ENCODE measurements at regions not wholly inside any gene's neighbourhood (a gene's known extent, or its start where the extent isn't known, plus 50 kb on each side); places are given as distances from the start of the nearest gene placed in this dataset.

- DNase-seq, result no peak
These were observed 315.8 kb downstream of the SH3GL2 start for GRCh38 chr9:17894501-17895160.

DNA sequence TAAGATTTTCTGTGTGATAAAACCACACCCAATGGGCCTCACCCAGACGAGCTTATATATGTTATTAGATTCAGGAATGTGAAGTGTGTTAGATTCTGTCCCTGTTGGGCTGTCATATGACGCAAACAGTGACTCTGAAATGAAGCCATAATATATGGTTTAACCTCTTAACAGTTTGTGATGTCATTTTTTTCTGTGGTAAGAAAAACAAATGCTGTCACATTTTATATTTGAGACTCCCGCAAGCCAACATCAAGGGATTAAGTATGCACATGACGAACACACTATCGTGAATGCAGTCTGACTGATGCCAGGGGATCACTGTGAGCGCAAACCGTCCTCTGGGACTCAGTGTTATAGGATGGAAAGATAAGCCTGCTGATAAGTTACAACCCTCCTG, 321.7 kb downstream of the SH3GL2 start:
- no peak for DNase-seq

GRCh38 chr9:17905366-17905765, 326.5 kb downstream of the SH3GL2 start:
- DNase-seq, result no peak

GRCh38 chr9:17905781-17906175, 326.9 kb downstream of the SH3GL2 start:
- DNase-seq, result no peak

GRCh38 chr9:17906176-17906840, 327.4 kb downstream of the SH3GL2 start:
- no peak for DNase-seq

DNA sequence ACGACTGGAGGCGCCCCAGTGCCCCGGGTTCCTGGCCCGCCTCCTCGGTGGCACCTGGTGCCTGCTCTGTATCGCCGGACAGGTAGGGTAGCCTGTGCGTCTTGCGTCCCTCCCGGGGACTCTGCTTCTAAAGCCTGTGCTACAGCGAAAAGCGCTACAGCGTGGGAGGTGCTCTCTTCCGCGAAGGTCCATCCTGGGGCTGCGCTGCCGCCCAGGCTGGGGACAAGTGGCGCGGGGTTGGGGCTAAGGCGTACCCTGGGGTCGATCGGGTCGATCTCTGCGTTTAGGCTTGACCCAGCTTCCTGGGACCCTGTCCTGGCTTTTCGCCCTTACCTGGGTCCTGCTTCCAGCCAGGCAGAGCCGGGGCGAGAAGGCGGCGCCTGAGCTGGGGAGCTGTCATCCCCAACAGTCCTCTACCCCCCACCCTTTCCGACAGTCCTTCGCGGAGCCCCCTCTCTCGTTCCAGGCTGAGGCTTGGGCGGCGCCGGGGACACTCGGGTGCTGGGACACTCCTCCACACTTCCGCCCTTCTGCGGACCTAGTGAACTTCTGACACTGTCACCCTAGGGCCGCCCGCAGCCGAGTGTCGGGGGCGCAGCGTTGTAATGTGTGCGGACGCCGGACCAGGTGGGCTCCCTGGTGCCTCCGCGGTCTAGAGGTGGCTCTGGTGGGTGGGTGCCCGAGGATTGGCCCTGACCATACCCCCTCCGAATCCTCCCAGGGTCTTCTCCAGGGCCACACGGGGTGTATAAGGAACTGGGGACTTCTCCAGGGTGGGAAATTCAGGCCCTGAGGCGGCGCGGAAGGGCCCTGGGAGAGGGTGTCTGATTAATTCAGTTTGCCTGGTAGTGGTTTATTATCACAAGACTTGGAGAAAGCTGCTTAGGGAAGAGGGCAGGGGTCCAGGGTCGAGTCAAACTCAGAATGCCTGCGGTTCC, 328.2 kb downstream of the SH3GL2 start:
- no peak for DNase-seq

- no peak for DNase-seq
These were observed 329.1 kb downstream of the SH3GL2 start for GRCh38 chr9:17907779-17908508.

GRCh38 chr9:17926246-17926645, 347.4 kb downstream of the SH3GL2 start:
- DNase-seq, result no peak

GRCh38 chr9:17927616-17928015, 348.8 kb downstream of the SH3GL2 start:
- DNase-seq, result no peak

- DNase-seq, result no peak
These were observed 349.4 kb downstream of the SH3GL2 start for GRCh38 chr9:17928228-17928627.

DNA sequence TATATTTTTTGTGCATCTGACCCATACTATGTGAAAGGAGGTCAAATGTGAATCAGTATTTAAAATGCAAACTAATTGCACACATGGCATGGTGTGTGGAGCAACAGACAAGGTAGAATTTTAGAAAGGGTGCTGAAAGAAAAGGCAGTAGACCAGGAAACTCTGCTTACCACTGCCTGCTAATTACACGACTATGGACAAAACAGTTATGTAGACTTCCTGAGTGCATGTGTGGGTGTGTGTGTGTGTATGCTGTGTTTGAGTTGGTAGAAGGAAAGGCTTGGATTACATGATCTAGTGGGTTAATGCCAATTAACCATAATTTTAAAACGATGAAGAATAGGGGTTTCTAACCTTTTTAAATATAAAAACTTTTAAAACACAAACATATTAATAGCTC, 349.9 kb downstream of the SH3GL2 start:
- DNase-seq, result no peak

GRCh38 chr9:17929506-17929905, 350.6 kb downstream of the SH3GL2 start:
- no peak for DNase-seq

GRCh38 chr9:17930071-17930470, 351.2 kb downstream of the SH3GL2 start:
- no peak for DNase-seq

DNA sequence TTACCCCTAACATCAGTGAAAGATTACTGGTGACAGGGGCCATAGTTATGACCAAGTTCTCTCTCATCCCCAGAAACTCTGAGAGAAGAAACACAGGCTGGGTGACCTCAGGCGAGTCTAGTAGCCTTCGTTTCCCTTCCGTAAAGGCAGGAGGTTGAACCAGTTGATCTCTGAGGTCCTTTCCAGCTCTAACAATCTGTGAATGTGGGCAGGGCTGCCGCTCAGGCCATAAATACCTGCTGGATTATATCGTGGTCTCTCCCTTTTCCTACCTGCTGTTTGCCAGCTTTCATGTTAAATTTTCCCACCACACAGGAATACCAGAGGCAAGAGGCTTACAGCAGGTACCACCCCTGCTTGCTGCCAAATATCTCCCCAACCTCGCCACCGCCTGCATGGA, 357.5 kb downstream of the SH3GL2 start:
- no peak for DNase-seq

DNA sequence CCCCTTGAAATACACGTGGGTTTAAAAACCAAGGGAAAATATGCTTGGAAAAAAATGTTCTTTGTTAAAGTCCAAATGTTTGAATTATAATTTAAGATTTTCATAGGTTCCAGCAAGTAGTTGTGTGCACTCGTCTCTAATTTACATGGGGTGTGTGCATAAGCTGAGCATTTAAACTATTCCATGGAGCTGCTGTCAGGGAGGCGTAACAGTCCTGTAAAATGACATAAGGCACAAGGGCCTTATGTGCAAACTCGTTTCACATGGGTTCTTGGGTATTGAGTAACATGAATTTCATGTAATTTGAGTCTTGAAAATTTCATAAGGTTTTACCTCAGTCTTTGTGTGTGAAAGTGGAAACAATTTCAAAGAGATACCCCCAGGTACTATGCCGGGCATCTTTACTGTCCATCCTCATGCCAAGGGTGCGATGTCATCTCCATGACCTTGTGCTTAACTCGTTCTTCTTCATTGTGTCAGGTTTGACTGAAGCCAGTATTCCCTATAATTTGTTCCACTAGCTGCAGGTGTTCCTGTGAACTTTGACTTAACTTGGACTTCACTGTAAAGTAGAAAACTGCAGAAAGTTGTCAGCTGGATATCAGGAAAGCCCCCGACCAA, 359.3 kb downstream of the SH3GL2 start:
- DNase-seq, result no peak

DNA sequence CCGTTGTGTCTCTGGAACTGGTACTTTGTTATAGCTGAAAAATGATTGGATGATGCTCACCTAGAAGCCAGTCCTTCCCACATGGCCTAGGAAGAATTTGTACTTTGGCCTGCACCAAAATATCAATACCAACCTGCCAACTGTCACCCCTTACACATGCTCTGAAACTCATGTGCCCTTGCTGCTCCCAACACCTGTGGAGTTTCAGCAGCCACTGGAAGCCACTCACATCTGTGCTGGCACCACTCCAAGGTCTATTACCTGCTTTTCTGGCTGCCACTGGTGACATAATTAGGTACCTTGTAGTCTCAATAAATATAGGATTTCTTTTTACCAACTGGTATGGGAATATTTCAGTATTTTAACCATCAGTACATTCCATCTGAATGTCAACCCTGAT, 363.6 kb downstream of the SH3GL2 start:
- no peak for DNase-seq

DNA sequence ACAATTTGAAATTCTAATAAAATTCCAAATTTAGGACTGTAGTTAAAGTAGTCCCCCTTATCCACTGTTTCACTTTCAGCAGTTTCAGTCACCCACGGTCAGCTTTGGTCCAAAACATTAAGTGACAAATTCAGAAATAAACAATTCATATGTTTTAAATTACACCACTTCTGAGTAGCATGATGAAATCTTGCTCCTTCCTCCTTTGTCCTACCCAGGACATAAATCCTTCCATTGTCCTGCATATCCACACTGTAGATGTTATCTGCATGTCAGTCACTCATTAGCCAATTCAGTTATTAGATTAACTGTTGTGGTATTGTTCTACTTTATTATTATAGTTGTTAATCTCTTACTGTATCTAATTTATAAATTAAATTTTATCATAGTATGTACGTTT, 376.5 kb downstream of the SH3GL2 start:
- DNase-seq, result no peak

DNA sequence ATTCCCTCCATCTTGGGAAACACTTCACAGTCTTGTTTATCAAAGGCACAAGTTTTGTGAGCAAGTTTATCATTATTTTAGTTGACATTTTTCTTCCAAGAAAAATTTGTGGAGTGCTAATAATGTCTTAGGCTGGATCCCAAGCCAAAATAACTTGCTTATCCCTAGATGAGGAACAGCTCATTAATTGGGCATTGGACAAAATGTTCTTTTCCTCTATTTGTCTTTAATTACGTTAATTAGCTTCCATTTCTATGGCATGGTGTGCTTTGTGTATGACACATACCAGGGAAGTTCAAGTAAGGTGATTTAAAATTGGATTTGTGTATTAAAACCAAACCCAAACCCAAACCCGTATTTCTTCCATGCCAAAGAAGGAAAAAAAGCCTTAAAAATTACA, 379.5 kb downstream of the SH3GL2 start:
- no peak for DNase-seq

DNA sequence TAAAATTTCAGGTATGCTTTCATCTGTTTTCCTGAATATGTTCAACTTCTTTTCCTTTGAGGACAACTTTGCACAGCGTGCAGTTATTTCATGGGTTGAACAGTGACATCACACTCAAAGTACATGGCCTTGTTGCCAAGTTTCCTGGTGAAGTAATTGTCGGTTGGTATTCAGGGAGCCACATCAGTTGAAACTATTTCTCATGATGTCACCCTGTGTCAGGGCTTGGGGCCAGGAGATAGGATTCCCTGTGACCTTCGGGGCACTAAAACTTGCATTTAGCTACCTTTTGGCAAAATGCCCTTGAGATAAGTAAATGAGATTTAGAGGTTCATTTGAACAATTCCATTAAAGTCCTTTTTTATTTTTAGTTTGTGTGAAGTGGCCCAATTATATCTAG, 383.9 kb downstream of the SH3GL2 start:
- no peak for DNase-seq

- DNase-seq, result no peak
These were observed 384.6 kb downstream of the SH3GL2 start for GRCh38 chr9:17963498-17963897.

GRCh38 chr9:17967731-17968130, 388.9 kb downstream of the SH3GL2 start:
- DNase-seq, result no peak

DNA sequence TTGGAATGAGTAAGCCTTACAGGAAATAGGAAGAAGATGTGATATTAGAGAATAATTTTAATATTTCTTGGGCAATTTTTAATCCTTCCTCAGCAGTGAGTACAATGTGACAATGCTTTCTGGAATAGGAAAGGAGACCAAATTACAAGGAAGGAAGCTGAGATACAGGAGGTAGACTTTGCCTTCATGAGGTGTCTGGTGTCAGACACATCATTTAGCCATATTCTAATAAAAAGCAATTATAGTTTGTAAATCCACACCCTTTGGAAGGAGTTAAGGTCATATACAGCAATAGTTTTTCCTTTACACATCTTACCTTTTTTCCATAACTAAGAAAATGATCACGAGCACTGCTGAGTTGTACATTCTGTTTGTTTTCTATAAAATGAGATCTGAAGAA, 390.4 kb downstream of the SH3GL2 start:
- DNase-seq, result no peak

DNA sequence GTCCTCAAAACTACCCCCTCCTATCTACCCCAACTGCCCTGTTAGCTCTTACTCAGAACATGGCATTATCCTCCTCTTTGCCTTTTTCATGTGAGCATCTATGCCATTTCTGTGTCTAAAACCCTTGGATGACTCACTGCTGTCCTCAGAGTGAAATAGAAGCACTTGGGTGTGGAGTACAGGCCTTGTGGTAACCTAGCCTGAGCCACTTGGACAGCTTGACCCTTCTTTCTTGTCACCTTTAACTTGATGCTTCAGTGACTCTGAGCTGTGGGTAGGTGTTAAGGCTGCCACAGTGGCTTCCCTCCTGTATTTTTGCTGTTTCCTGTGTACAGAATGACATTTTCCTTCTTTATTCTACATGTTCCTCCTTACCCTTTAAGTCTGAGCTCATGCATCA, 391.4 kb downstream of the SH3GL2 start:
- DNase-seq, result no peak
